ENCODE measurements at regions not wholly inside any gene's neighbourhood (a gene's known extent, or its start where the extent isn't known, plus 50 kb on each side); places are given as distances from the start of the nearest gene placed in this dataset.

- Histone ChIP-seq H3K9ac (no peak overlapping the region), H3K36me3 (ENCODE audit: control insufficient read depth, insufficient read depth, low read length) (no peaks in the 10 kb centered on the region), H3K4me3 (ENCODE audit: low read depth, low read length) (no peak overlapping the region), H3K27ac (no peak overlapping the region), H3K27me3 (ENCODE audit: control insufficient read depth, insufficient read depth, low read length) (no peaks in the 10 kb centered on the region), H3K4me2 (ENCODE audit: low read length) (no peak overlapping the region), H3K79me2 (no peaks in the 10 kb centered on the region), H2AFZ (no peak overlapping the region), H3K4me1 (no peaks in the 10 kb centered on the region), H3K9me3 (ENCODE audit: control insufficient read depth, low read length) (no peaks in the 10 kb centered on the region)
- TF ChIP-seq CTCF (IDR thresholded peaks at IDR 0.05) = no peak
Measured at GRCh38 chr14:76673261-76673660, 88.0 kb upstream of the VASH1 start.

GRCh38 chr14:76675046-76675445 lies 86.2 kb upstream of the VASH1 start:
- Histone ChIP-seq H3K4me2 (ENCODE audit: low read length) (no peak overlapping the region), H3K9me3 (ENCODE audit: control insufficient read depth, low read length) (no peaks in the 10 kb centered on the region), H3K79me2 (no peaks in the 10 kb centered on the region), H3K27ac (no peak overlapping the region), H3K4me3 (ENCODE audit: low read depth, low read length) (no peak overlapping the region), H3K4me1 (no peaks in the 10 kb centered on the region), H3K9ac (no peak overlapping the region), H3K36me3 (ENCODE audit: control insufficient read depth, insufficient read depth, low read length) (no peaks in the 10 kb centered on the region), H3K27me3 (ENCODE audit: control insufficient read depth, insufficient read depth, low read length) (no peaks in the 10 kb centered on the region), H2AFZ (no peak overlapping the region)
- TF ChIP-seq CTCF (IDR thresholded peaks at IDR 0.05) = no peak

- H3K27ac ChIP-seq = no peak overlapping the region
- H2AFZ ChIP-seq = no peak overlapping the region
- no peaks in the 10 kb centered on the region for H3K9me3 ChIP-seq (ENCODE audit: control insufficient read depth, low read length)
- no peak overlapping the region for H3K9ac ChIP-seq
- no peak overlapping the region for H3K4me2 ChIP-seq (ENCODE audit: low read length)
- no peaks in the 10 kb centered on the region for H3K36me3 ChIP-seq (ENCODE audit: control insufficient read depth, insufficient read depth, low read length)
- H3K4me3 ChIP-seq (ENCODE audit: low read depth, low read length) = no peak overlapping the region
- H3K4me1 ChIP-seq = no peaks in the 10 kb centered on the region
- H3K27me3 ChIP-seq (ENCODE audit: control insufficient read depth, insufficient read depth, low read length) = no peaks in the 10 kb centered on the region
- H3K79me2 ChIP-seq = no peaks in the 10 kb centered on the region
- no peak for TF ChIP-seq CTCF (IDR thresholded peaks at IDR 0.05)
Measured at GRCh38 chr14:76676539-76676938, 84.7 kb upstream of the VASH1 start.

GRCh38 chr14:76677534-76678145 lies 83.6 kb upstream of the VASH1 start:
- Histone ChIP-seq H3K79me2 (no peaks in the 10 kb centered on the region), H3K27me3 (ENCODE audit: control insufficient read depth, insufficient read depth, low read length) (no peaks in the 10 kb centered on the region), H3K4me2 (ENCODE audit: low read length) (no peak overlapping the region), H3K9me3 (ENCODE audit: control insufficient read depth, low read length) (no peaks in the 10 kb centered on the region), H2AFZ (no peak overlapping the region), H3K4me3 (ENCODE audit: low read depth, low read length) (no peak overlapping the region), H3K27ac (no peak overlapping the region), H3K4me1 (no peaks in the 10 kb centered on the region), H3K9ac (no peak overlapping the region), H3K36me3 (ENCODE audit: control insufficient read depth, insufficient read depth, low read length) (no peaks in the 10 kb centered on the region)
- no peak for TF ChIP-seq CTCF (IDR thresholded peaks at IDR 0.05)

GRCh38 chr14:76678244-76678800 lies 82.9 kb upstream of the VASH1 start:
- Histone ChIP-seq H3K27ac (no peak overlapping the region), H3K9me3 (ENCODE audit: control insufficient read depth, low read length) (no peaks in the 10 kb centered on the region), H3K4me3 (ENCODE audit: low read depth, low read length) (no peak overlapping the region), H3K27me3 (ENCODE audit: control insufficient read depth, insufficient read depth, low read length) (no peaks in the 10 kb centered on the region), H3K4me2 (ENCODE audit: low read length) (no peak overlapping the region), H2AFZ (no peak overlapping the region), H3K9ac (no peak overlapping the region), H3K79me2 (no peaks in the 10 kb centered on the region), H3K4me1 (no peaks in the 10 kb centered on the region), H3K36me3 (ENCODE audit: control insufficient read depth, insufficient read depth, low read length) (no peaks in the 10 kb centered on the region)
- TF ChIP-seq CTCF (IDR thresholded peaks at IDR 0.05) = no peak

Measured in parathyroid adenoma (tissue), 2 donors.